NCI-H226 (cell line): ENCODE measurements at regions not wholly inside any gene's neighbourhood (a gene's known extent, or its start where the extent isn't known, plus 50 kb on each side); places are given as distances from the start of the nearest gene placed in this dataset.

ENCODE experiments used
- DNase-seq: peaks from one replicate; pipeline ENCODE4 v3.0.0-alpha.2; 2015

DNA sequence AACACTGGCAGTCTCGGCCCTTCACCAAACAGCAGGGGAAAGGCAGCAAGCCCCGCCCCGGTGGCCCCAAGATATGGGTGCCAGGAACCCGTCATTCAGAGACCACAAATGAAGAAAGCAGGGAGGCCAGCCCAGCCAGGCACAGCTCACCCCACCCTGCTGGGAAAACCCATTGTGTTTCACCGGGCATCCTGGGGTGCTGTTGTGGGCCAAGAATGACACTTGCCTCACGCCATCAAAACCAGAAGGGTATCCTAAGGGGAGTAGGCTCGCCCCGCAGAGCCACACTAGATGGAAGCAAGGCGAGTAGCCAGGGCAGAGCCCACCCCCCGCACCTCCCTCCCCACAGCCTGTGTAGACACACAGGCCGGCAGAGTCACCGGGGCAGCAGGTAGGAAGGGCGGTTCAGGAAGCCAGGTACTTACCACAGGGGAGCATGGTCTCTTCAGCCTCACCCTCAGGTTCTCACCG is 72.5 kb upstream of the KCNMA1 start:
- DNase-seq = no peak

- DNase-seq = no peak
Observed at GRCh38 chr10:77707570-77707969, 70.0 kb upstream of the KCNMA1 start.

GRCh38 chr10:77702166-77702565 is 64.6 kb upstream of the KCNMA1 start:
- DNase-seq = peak; percentile 81

DNA sequence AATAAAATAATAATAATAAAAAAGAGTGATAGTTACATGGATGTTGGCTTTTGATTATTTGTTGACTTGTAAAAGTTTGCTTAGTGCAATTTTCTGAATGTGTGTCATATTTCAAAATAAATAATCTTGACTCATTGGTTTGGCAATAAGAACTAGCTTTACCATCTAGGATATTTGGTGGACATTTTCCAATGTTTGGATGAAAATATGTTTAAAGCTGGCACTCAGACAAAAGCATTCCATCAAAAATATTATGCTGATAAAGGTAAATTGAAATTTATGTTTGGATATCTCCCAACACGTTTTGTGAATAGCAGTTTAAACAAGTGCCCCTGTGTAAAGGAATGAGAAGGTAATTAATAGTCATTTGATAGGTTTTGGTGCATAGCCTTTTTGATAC is 62.5 kb upstream of the KCNMA1 start:
- DNase-seq = no peak

GRCh38 chr10:77699080-77699645 is 61.6 kb upstream of the KCNMA1 start:
- DNase-seq = no peak

GRCh38 chr10:77698267-77698931 is 60.8 kb upstream of the KCNMA1 start:
- no peak for DNase-seq

- no peak for DNase-seq
Observed at GRCh38 chr10:77696584-77696983, 59.0 kb upstream of the KCNMA1 start.

- no peak for DNase-seq
Observed at GRCh38 chr10:77695186-77695585, 57.6 kb upstream of the KCNMA1 start.

- peak; percentile 33 for DNase-seq
Observed at GRCh38 chr10:77692782-77693181, 55.2 kb upstream of the KCNMA1 start.

DNA sequence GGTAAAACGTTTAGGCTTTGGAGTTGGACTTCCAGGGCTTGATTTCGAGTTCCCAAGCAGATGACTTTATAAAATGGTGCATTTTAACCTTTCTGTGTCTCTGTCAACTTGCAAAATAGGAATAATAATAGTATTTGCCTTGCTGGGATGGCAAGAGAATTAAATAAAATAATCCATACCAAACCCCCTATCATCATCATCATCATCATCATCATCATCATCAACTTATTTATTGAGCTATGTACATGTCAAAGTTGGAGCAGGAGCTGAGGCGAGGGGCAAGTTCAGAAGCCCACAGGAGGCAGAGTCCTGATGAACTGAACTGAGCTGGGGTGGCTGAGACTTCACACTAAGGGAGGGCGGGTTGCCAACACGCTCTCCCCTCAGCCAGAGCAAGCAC is 51.7 kb upstream of the KCNMA1 start:
- no peak for DNase-seq

GRCh38 chr10:77687621-77688020 is 50.0 kb upstream of the KCNMA1 start:
- DNase-seq = no peak
